Fibroblast of pulmonary artery (primary cell): ENCODE measurements at regions not wholly inside any gene's neighbourhood (a gene's known extent, or its start where the extent isn't known, plus 50 kb on each side); places are given as distances from the start of the nearest gene placed in this dataset.
A peak's percentile ranks its signal among the peaks of the same experiment; 100 is the strongest.

Source experiments
- DNase-seq: peaks from one replicate; pipeline ENCODE4 v3.0.0-alpha.2; 2010; ENCODE audit warnings: low read depth
- H3K4me3 ChIP-seq: replicated peaks from 2 replicates; pipeline ENCODE4 v1.5.1; 2011; ENCODE audit warnings: low read depth, mild to moderate bottlenecking, control low read depth, low read length, moderate library complexity
- CTCF ChIP-seq: IDR thresholded peaks from 2 replicates; pipeline ENCODE4 v1.5.1; 2011; ENCODE audit warnings: mild to moderate bottlenecking, control low read depth, low read length, inconsistent platforms; ENCODE audit errors: missing control alignments

- no peak for DNase-seq
- no peak for TF ChIP-seq CTCF
- H3K4me3 ChIP-seq = no peak overlapping the region
These were observed 62.5 kb upstream of the SPOCK1 start for GRCh38 chr5:137561608-137562007.

GRCh38 chr5:137560420-137560819 lies 61.3 kb upstream of the SPOCK1 start:
- peak; percentile 13 for DNase-seq
- no peak for TF ChIP-seq CTCF
- H3K4me3 ChIP-seq = no peak overlapping the region
